ENCODE measurements at regions not wholly inside any gene's neighbourhood (a gene's known extent, or its start where the extent isn't known, plus 50 kb on each side); places are given as distances from the start of the nearest gene placed in this dataset.

DNA sequence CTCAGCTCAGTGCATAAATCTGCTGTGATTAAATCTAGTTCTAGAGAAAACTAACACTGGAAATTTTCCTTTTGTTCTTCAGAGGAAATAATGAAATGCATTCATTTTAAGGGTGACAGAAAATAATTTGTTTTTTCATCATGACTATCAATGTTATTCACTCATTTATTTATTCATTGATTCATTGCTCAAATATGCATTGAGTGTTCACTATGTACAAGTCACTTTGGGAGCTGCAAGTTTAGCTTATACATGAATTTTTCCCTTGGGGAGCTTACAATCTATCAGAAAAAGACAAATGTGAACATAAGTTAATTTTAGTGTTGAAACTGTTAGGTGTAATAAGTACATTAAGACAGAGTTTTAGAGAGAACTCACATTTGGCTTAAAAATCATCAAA, 897.8 kb downstream of the CENPC start:
- Histone ChIP-seq H3K9me3 (ENCODE audit: insufficient read depth, low read depth, low read length) (no peaks in the 10 kb centered on the region), H3K9ac (ENCODE audit: low read length) (no peak overlapping the region), H3K36me3 (ENCODE audit: insufficient read depth, low read length) (no peaks in the 10 kb centered on the region), H2AFZ (ENCODE audit: low read depth, low read length) (no peak overlapping the region), H3K27me3 (ENCODE audit: insufficient read depth, low read length) (no peaks in the 10 kb centered on the region), H4K20me1 (ENCODE audit: insufficient read depth, low read length) (no peaks in the 10 kb centered on the region), H3K4me2 (ENCODE audit: low read length) (no peak overlapping the region), H3K79me2 (ENCODE audit: insufficient read depth, low read length) (no peaks in the 10 kb centered on the region), H3K4me3 (ENCODE audit: insufficient read depth, low read depth, low read length) (no peak overlapping the region), H3K4me1 (ENCODE audit: insufficient read depth, low read length) (no peaks in the 10 kb centered on the region), H3K27ac (ENCODE audit: low read depth, low read length) (no peak overlapping the region)
- no peaks in the 10 kb centered on the region for H3K4me1 Mint-ChIP-seq (ENCODE audit: low read depth, unreplicated experiment)
- no peak overlapping the region for H3K4me3 Mint-ChIP-seq (ENCODE audit: unreplicated experiment)
- H3K27ac Mint-ChIP-seq (ENCODE audit: unreplicated experiment) = no peak overlapping the region
- H3K9me3 Mint-ChIP-seq (ENCODE audit: unreplicated experiment) = no peaks in the 10 kb centered on the region
- no peak for FAIRE-seq
- DNase-seq (ENCODE audit: low read depth) = no peak
- H3K36me3 Mint-ChIP-seq (ENCODE audit: low read depth, unreplicated experiment) = no peaks in the 10 kb centered on the region
- no peak for TF ChIP-seq EZH2 (IDR thresholded peaks at IDR 0.05; ENCODE audit: insufficient read depth, low read length)
- TF ChIP-seq CTCF (IDR thresholded peaks at IDR 0.05; ENCODE audit: insufficient read depth, low read depth, low read length) = no peak
- H3K27me3 Mint-ChIP-seq (ENCODE audit: low read depth, unreplicated experiment) = no peaks in the 10 kb centered on the region

DNA sequence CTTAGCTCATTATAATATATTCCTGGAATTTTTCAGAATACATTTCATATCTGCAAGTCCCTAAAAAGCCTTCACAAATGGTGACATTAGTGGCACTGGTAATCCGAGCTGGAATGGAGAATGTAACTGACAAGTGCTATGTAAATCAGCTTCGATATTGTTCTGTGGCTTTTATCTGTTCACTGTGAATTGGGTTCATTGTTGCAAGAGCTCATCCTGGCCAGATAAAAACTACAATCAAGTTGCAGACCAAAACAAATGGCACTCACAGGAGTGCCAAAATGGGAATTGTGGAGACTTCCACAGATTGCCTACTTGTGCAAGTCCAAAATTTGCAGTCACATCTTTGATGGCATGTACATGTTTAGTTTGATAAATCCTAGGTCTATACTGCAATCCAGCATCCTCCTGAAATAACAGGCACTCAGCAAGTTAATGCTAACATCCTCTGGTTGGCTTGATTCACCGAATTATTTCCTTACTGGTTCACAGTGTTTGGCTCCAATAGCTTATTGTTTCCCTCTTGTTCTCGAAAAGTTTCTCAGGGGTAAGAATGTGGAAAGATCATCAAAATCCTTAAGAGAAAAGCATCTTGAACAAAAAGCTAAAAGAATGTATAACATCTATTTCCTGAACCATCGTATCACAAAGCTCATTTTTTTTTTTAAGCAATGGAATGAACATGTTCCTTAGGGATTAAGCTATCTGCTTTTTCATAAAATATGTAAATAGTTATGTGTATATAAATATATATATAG, 904.9 kb downstream of the CENPC start:
- Mint-ChIP-seq H3K4me3 (ENCODE audit: unreplicated experiment) (no peak overlapping the region), H3K9me3 (ENCODE audit: unreplicated experiment) (no peaks in the 10 kb centered on the region), H3K36me3 (ENCODE audit: low read depth, unreplicated experiment) (no peaks in the 10 kb centered on the region), H3K27ac (ENCODE audit: unreplicated experiment) (no peak overlapping the region), H3K27me3 (ENCODE audit: low read depth, unreplicated experiment) (no peaks in the 10 kb centered on the region), H3K4me1 (ENCODE audit: low read depth, unreplicated experiment) (no peaks in the 10 kb centered on the region)
- H3K9me3 ChIP-seq (ENCODE audit: insufficient read depth, low read depth, low read length) = no peaks in the 10 kb centered on the region
- DNase-seq (ENCODE audit: low read depth) = no peak
- H4K20me1 ChIP-seq (ENCODE audit: insufficient read depth, low read length) = no peaks in the 10 kb centered on the region
- H3K36me3 ChIP-seq (ENCODE audit: insufficient read depth, low read length) = no peaks in the 10 kb centered on the region
- H3K79me2 ChIP-seq (ENCODE audit: insufficient read depth, low read length) = no peaks in the 10 kb centered on the region
- H3K4me3 ChIP-seq (ENCODE audit: insufficient read depth, low read depth, low read length) = no peak overlapping the region
- no peak for FAIRE-seq
- peak overlapping the region; percentile 45 for H2AFZ ChIP-seq (ENCODE audit: low read depth, low read length)
- no peak for TF ChIP-seq CTCF (IDR thresholded peaks at IDR 0.05; ENCODE audit: insufficient read depth, low read depth, low read length)
- no peak for TF ChIP-seq EZH2 (IDR thresholded peaks at IDR 0.05; ENCODE audit: insufficient read depth, low read length)
- H3K4me2 ChIP-seq (ENCODE audit: low read length) = no peak overlapping the region
- no peak overlapping the region for H3K27ac ChIP-seq (ENCODE audit: low read depth, low read length)
- no peak overlapping the region for H3K9ac ChIP-seq (ENCODE audit: low read length)
- H3K27me3 ChIP-seq (ENCODE audit: insufficient read depth, low read length) = no peaks in the 10 kb centered on the region
- no peaks in the 10 kb centered on the region for H3K4me1 ChIP-seq (ENCODE audit: insufficient read depth, low read length)

DNA sequence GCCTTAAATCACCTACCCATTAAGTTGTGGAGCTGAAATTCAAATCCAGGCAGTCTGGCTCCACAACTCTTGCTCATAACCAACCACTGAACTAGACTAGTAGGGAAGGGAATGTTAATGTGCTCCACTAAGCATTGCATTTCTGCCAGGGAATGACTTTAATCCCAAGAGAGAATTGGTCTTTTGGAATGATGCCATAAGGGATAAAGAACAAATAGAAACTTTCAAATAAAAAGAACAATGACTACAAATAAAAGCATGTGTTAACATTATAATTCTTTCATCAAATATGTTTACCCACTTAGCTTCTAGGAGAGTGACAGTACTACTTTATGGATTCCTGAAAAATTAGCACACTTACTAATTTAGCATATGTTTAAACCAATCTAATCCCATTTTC, 905.9 kb downstream of the CENPC start:
- H3K4me1 ChIP-seq (ENCODE audit: insufficient read depth, low read length) = no peaks in the 10 kb centered on the region
- H2AFZ ChIP-seq (ENCODE audit: low read depth, low read length) = no peak overlapping the region
- no peak for TF ChIP-seq EZH2 (IDR thresholded peaks at IDR 0.05; ENCODE audit: insufficient read depth, low read length)
- no peak for TF ChIP-seq CTCF (IDR thresholded peaks at IDR 0.05; ENCODE audit: insufficient read depth, low read depth, low read length)
- no peaks in the 10 kb centered on the region for H3K36me3 Mint-ChIP-seq (ENCODE audit: low read depth, unreplicated experiment)
- peak; percentile 23 for DNase-seq (ENCODE audit: low read depth)
- H3K27me3 ChIP-seq (ENCODE audit: insufficient read depth, low read length) = no peaks in the 10 kb centered on the region
- no peaks in the 10 kb centered on the region for H3K79me2 ChIP-seq (ENCODE audit: insufficient read depth, low read length)
- H3K9me3 Mint-ChIP-seq (ENCODE audit: unreplicated experiment) = no peaks in the 10 kb centered on the region
- no peaks in the 10 kb centered on the region for H3K4me1 Mint-ChIP-seq (ENCODE audit: low read depth, unreplicated experiment)
- H3K9me3 ChIP-seq (ENCODE audit: insufficient read depth, low read depth, low read length) = no peaks in the 10 kb centered on the region
- H3K4me3 ChIP-seq (ENCODE audit: insufficient read depth, low read depth, low read length) = no peak overlapping the region
- no peaks in the 10 kb centered on the region for H4K20me1 ChIP-seq (ENCODE audit: insufficient read depth, low read length)
- H3K4me3 Mint-ChIP-seq (ENCODE audit: unreplicated experiment) = no peak overlapping the region
- no peak overlapping the region for H3K27ac ChIP-seq (ENCODE audit: low read depth, low read length)
- H3K27me3 Mint-ChIP-seq (ENCODE audit: low read depth, unreplicated experiment) = no peaks in the 10 kb centered on the region
- no peak overlapping the region for H3K27ac Mint-ChIP-seq (ENCODE audit: unreplicated experiment)
- H3K4me2 ChIP-seq (ENCODE audit: low read length) = no peak overlapping the region
- FAIRE-seq = no peak
- no peak overlapping the region for H3K9ac ChIP-seq (ENCODE audit: low read length)
- no peaks in the 10 kb centered on the region for H3K36me3 ChIP-seq (ENCODE audit: insufficient read depth, low read length)

Measured in astrocyte (in vitro differentiated cells and primary cell).